Right lobe of liver (tissue), 6 donors: ENCODE measurements at regions not wholly inside any gene's neighbourhood (a gene's known extent, or its start where the extent isn't known, plus 50 kb on each side); places are given as distances from the start of the nearest gene placed in this dataset.

Experiments
- ATAC-seq, 4 donors: fragments of 200-7000 bp; cut with Tn5 transposase; one replicate each; pipeline ENCODE4 v1.9.1; 2020; ENCODE audit warnings: mild to moderate bottlenecking in 4 of 4, moderate library complexity in 4 of 4
- DNase-seq, 3 donors: peaks; one replicate each; pipeline ENCODE4 v3.0.0-alpha.2; 2020
- H3K27ac ChIP-seq, 3 donors: fragments of 200-600 bp; one replicate each; pipeline ENCODE4 v1.8.0; 2022
- H3K27me3 ChIP-seq, 2 donors: fragments of 200-600 bp; one replicate each; pipeline ENCODE4 v1.8.0; 2022
- H3K36me3 ChIP-seq, 4 donors: fragments of 200-600 bp; sonication (generic) in 1 of 4; one replicate each; pipeline versions ENCODE4 v1.5.1 to v1.8.0; 2017 to 2022; ENCODE audit warnings: control low read depth in 1 of 4
- H3K4me1 ChIP-seq, 4 donors: fragments of 200-600 bp; sonication (generic) in 1 of 4; one replicate each; pipeline versions ENCODE4 v1.5.1 to v1.8.0; 2017 to 2022; ENCODE audit warnings: control low read depth in 1 of 4
- H3K4me3 ChIP-seq, 3 donors: fragments of 200-600 bp; one replicate each; pipeline ENCODE4 v1.8.0; 2022
- H3K9me3 ChIP-seq, 4 donors: fragments of 200-600 bp; sonication (generic) in 1 of 4; one replicate each; pipeline versions ENCODE4 v1.5.1 to v1.8.0; 2017 to 2022; ENCODE audit warnings: control low read depth in 1 of 4
- CTCF ChIP-seq, 4 donors: fragments of 200-600 bp in 3 of 4; fragments of 450-650 bp in 1 of 4; IDR thresholded peaks; one replicate each; pipeline versions ENCODE4 v1.5.1 to v1.8.0; 2016 to 2022; ENCODE audit warnings: antibody characterized with exemption in 4 of 4, mild to moderate bottlenecking in 2 of 4
- POLR2A ChIP-seq: fragments of 450-650 bp; IDR thresholded peaks from one replicate; pipeline ENCODE4 v1.6.1; 2017; ENCODE audit warnings: antibody characterized with exemption, mild to moderate bottlenecking
- WGBS: methylation state at CpG from one replicate; pipeline ENCODE4 v1.1.6; 2018; ENCODE audit warnings: low coverage, low lambda C conversion rate; ENCODE audit not compliant: insufficient coverage; ENCODE audit errors: missing lambda C conversion rate; 5-methylcytosine and 5-hydroxymethylcytosine counted together
- intact Hi-C, 2 donors: fragments of 100-400 bp; cut with DNase I; formaldehyde crosslinking; loops; one replicate each; pipeline versions ENCODE4 v1.11.2 to v1.14.1; 2022
- donor health status: DM: no; HTN: yes; CAD: no.
- donor health status: DM: no; HTN: no; CAD: no.
- donor health status: DM: no; HTN: no; CAD: no.
- donor health status: DM: no; HTN: yes; CAD: no.
- donor health status: DM: no; HTN: yes; CAD: no.

GRCh38 chr4:156015781-156016180, 62.1 kb upstream of the CTSO start:
- Histone ChIP-seq H3K9me3 (no peaks in the 10 kb centered on the region), H3K4me3 (no peak overlapping the region), H3K27ac (no peak overlapping the region), H3K4me1 (no peaks in the 10 kb centered on the region), H3K27me3 (no peaks in the 10 kb centered on the region), H3K36me3 (no peaks in the 10 kb centered on the region)
- no peak for TF ChIP-seq CTCF (IDR thresholded peaks at IDR 0.05)
- TF ChIP-seq POLR2A: no peak
- WGBS: 28% methylated on average over 1 of the region's 1 CpG
- ATAC-seq: no peak
- intact Hi-C loops: no loop called here
- DNase-seq: no peak

DNA sequence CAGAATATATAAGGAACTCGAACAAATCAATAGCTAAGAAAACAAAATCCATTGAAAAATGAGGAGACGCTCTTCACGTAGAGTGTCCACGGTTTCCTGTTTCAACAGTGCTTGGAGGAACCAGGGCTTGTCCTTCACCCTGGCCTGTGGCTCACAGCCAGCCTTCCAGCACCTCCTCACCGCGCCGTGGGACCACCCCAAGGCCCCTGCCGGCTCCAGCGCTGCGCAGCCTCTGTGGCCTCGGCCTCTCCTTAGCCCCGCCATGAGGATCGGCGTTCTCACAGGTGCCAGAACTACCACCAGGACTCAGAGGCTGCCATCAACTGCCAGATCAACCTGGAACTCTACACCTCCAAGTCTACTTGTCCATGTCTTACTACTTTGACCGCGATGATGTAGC, 52.5 kb upstream of the CTSO start:
- H3K36me3 ChIP-seq: no peaks in the 10 kb centered on the region
- ATAC-seq (no peak), DNase-seq (peak in 1 of 3 donors; percentile 25)
- intact Hi-C loops: no loop called here
- no peaks in the 10 kb centered on the region for H3K4me1 ChIP-seq
- no peaks in the 10 kb centered on the region for H3K9me3 ChIP-seq
- TF ChIP-seq POLR2A: no peak
- no peak for TF ChIP-seq CTCF (IDR thresholded peaks at IDR 0.05)
- no peaks in the 10 kb centered on the region for H3K27me3 ChIP-seq
- no peak overlapping the region for H3K27ac ChIP-seq
- 85% methylated on average over 6 of the region's 16 CpGs for WGBS
- no peak overlapping the region for H3K4me3 ChIP-seq
